Neuron (in vitro differentiated cells): ENCODE measurements at regions not wholly inside any gene's neighbourhood (a gene's known extent, or its start where the extent isn't known, plus 50 kb on each side); places are given as distances from the start of the nearest gene placed in this dataset.
"Not testable (repeated sequence)": the region's sequence is repeated elsewhere in the genome, so short reads cannot be mapped to it uniquely, and the experiment has no call there.

Source experiments
- H2AFZ ChIP-seq: one replicate; pipeline ENCODE4 v1.6.1; 2013; ENCODE audit warnings: low read depth, mild to moderate bottlenecking, inconsistent platforms, low read length, moderate library complexity
- H3K27me3 ChIP-seq: one replicate; pipeline ENCODE4 v1.6.1; 2013; ENCODE audit warnings: low read length; ENCODE audit not compliant: insufficient read depth
- H3K36me3 ChIP-seq: one replicate; pipeline ENCODE4 v1.6.1; 2013; ENCODE audit warnings: low read length; ENCODE audit not compliant: insufficient read depth
- H3K4me1 ChIP-seq: one replicate; pipeline ENCODE4 v1.6.1; 2013; ENCODE audit warnings: low read length; ENCODE audit not compliant: insufficient read depth
- H3K4me3 ChIP-seq: 2 replicates; pipeline ENCODE4 v1.5.1; 2013; ENCODE audit warnings: mild to moderate bottlenecking, low read length, moderate library complexity
- H3K9me3 ChIP-seq: one replicate; pipeline ENCODE4 v1.6.1; 2013; ENCODE audit warnings: low read length

- Histone ChIP-seq H3K4me3 (no peak overlapping the region), H3K9me3 (no peaks in the 10 kb centered on the region), H3K36me3 (no peaks in the 10 kb centered on the region), H3K27me3 (no peaks in the 10 kb centered on the region), H2AFZ (no peak overlapping the region), H3K4me1 (no peaks in the 10 kb centered on the region)
Observed at GRCh38 chr2:145887915-145888314, 1368.0 kb upstream of the ZEB2 start.

DNA sequence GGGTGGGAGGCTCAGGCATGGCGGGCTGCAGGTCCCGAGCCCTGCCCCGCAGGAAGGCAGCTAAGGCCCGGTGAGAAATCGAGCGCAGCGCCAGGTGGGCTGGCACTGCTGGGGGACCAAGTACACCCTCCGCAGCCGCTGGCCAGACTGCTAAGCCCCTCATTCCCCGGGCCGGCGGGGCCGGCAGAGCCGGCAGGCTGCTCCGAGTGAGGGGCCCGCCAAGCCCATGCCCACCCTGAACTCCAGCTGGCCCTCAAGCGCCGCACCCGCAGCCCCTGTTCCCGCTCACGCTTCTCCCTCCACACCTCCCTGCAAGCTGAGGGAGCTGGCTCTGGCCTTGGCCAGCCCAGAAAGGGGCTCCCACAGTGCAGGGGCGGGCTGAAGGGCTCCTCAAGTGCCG lies 1361.1 kb upstream of the ZEB2 start:
- H3K36me3 ChIP-seq, H3K9me3 ChIP-seq, H3K4me1 ChIP-seq, H3K27me3 ChIP-seq, H2AFZ ChIP-seq, H3K4me3 ChIP-seq: not testable (repeated sequence)

GRCh38 chr2:145875016-145875415 lies 1355.1 kb upstream of the ZEB2 start:
- Histone ChIP-seq H2AFZ (no peak overlapping the region), H3K9me3 (no peaks in the 10 kb centered on the region), H3K36me3 (no peaks in the 10 kb centered on the region), H3K4me3 (no peak overlapping the region), H3K4me1 (no peaks in the 10 kb centered on the region), H3K27me3 (no peaks in the 10 kb centered on the region)

- Histone ChIP-seq H2AFZ (no peak overlapping the region), H3K4me3 (no peak overlapping the region), H3K36me3 (no peaks in the 10 kb centered on the region), H3K27me3 (no peaks in the 10 kb centered on the region), H3K9me3 (no peaks in the 10 kb centered on the region), H3K4me1 (no peaks in the 10 kb centered on the region)
Observed at GRCh38 chr2:145874466-145874865, 1354.5 kb upstream of the ZEB2 start.

GRCh38 chr2:145864501-145864900 lies 1344.6 kb upstream of the ZEB2 start:
- H3K36me3 ChIP-seq = no peaks in the 10 kb centered on the region
- H3K4me3 ChIP-seq = no peak overlapping the region
- H3K4me1 ChIP-seq = no peaks in the 10 kb centered on the region
- no peak overlapping the region for H2AFZ ChIP-seq
- no peaks in the 10 kb centered on the region for H3K9me3 ChIP-seq
- no peaks in the 10 kb centered on the region for H3K27me3 ChIP-seq

GRCh38 chr2:145861940-145862339 lies 1342.0 kb upstream of the ZEB2 start:
- no peak overlapping the region for H2AFZ ChIP-seq
- no peaks in the 10 kb centered on the region for H3K36me3 ChIP-seq
- H3K27me3 ChIP-seq = no peaks in the 10 kb centered on the region
- H3K4me1 ChIP-seq = no peaks in the 10 kb centered on the region
- H3K9me3 ChIP-seq = no peaks in the 10 kb centered on the region
- H3K4me3 ChIP-seq = no peak overlapping the region

DNA sequence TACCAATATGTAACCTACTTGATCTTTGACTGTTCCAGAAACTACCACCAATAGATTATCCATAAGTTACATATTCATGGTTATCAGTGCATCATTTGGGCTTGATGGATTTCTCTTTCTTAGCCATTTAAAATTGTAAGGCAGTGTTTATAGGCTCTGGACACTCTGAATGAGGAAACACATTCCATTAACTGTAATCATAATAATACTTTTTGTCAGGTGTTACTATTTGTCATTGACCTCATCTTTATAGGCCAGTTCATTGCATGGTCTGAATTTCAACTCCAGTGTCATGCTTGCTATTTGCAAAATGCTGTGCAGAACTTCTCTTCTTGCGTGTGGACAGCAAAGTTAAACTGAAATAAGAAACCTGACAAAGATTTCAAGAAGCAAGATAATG lies 1340.2 kb upstream of the ZEB2 start:
- no peaks in the 10 kb centered on the region for H3K9me3 ChIP-seq
- H3K4me3 ChIP-seq = no peak overlapping the region
- H3K27me3 ChIP-seq = no peaks in the 10 kb centered on the region
- no peaks in the 10 kb centered on the region for H3K36me3 ChIP-seq
- no peak overlapping the region for H2AFZ ChIP-seq
- no peaks in the 10 kb centered on the region for H3K4me1 ChIP-seq

DNA sequence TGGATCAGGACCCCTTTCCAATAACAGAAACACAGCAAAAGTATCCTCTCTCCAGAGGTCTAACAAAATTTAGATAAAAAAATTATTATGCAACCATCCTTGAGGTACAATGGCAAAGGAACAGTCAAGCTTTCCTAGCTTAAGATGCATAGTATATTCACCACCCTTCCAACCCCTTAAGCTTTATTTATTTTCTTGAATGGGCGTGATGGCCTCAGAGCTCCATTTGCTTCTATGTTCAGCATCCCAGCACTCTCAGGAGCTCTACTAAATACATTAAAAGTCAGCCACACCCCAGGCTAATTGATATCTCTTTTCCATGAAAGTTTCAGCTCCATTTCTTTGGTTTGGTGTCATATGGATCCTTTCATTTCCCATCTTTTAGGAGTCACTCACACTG lies 1335.2 kb upstream of the ZEB2 start:
- Histone ChIP-seq H2AFZ (no peak overlapping the region), H3K27me3 (no peaks in the 10 kb centered on the region), H3K9me3 (no peaks in the 10 kb centered on the region), H3K4me3 (no peak overlapping the region), H3K4me1 (no peaks in the 10 kb centered on the region), H3K36me3 (no peaks in the 10 kb centered on the region)

DNA sequence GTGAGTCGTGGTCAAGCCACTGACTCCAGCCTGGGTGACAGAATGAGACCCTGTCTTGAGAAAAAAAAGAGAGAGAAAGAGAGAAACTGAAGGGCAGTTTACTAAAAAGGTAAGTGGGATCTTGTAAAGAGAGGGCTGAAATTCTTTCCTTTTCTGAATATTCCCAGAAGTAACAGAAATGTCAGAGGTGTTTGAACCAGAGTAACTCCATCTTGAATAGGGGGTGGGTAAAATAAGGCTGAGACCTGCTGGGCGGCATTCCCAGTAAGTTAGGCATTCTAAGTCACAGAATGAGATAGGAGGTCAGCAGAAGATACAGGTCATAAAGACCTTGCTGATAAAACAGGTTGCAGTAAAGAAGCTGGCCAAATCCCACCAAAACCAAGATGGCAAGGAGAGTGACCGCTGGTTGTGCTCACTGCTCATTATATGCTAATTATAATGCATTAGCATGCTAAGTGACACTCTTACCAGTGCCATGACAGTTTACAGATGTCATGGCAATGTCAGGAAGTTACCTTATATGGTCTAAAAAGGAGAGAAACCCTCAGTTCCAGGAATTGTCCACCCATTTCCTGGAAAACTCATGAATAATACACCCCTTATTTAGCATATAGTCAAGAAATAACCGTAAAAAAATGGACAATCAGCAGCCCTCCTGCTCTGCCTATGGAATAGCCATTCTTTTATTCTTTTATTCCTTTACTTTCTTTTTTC lies 1334.3 kb upstream of the ZEB2 start:
- H2AFZ ChIP-seq = no peak overlapping the region
- H3K4me3 ChIP-seq = no peak overlapping the region
- H3K27me3 ChIP-seq = no peaks in the 10 kb centered on the region
- no peaks in the 10 kb centered on the region for H3K9me3 ChIP-seq
- H3K36me3 ChIP-seq = no peaks in the 10 kb centered on the region
- no peaks in the 10 kb centered on the region for H3K4me1 ChIP-seq

- no peak overlapping the region for H2AFZ ChIP-seq
- H3K27me3 ChIP-seq = no peaks in the 10 kb centered on the region
- H3K4me1 ChIP-seq = no peaks in the 10 kb centered on the region
- no peaks in the 10 kb centered on the region for H3K9me3 ChIP-seq
- no peaks in the 10 kb centered on the region for H3K36me3 ChIP-seq
- H3K4me3 ChIP-seq = no peak overlapping the region
Observed at GRCh38 chr2:145851730-145852129, 1331.8 kb upstream of the ZEB2 start.

DNA sequence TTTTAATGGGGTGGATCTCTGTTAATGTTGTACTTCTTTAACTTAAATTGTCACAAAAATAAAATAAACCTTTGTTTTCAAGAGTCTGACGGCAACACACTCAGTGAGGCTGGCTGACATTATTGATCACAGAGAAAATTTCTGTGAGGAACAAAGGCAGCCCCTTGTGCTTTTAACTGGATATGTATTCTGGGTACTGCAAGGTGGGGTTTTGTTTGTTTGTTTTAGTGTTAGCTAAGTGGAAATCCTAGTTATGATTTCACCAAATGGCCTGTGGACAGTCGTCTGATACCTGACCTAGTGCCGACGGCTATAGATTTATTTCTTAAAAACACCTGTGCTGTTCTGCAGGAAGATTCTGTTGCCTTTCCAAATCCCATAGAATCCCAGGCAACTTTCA lies 1329.5 kb upstream of the ZEB2 start:
- H3K9me3 ChIP-seq = no peaks in the 10 kb centered on the region
- H3K27me3 ChIP-seq = no peaks in the 10 kb centered on the region
- no peak overlapping the region for H3K4me3 ChIP-seq
- H2AFZ ChIP-seq = no peak overlapping the region
- H3K36me3 ChIP-seq = no peaks in the 10 kb centered on the region
- H3K4me1 ChIP-seq = no peaks in the 10 kb centered on the region

DNA sequence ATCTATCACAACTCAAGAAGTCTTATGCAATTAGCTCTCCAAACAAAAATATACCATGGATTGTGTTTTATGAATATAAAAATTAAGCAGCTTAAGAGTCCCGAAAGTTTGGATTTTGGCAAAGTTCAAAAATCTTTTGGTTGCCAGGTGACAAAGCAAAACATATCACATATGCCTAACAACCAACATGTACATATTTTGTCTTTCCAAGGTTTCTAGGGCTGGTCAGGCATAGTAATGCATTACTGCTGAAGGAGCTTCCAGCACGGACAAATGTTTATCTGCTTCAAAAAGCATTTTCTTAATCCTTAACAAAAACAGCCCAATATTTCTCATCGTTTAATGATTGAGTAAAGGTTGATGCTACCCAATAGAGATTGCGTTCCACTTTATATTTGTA lies 1327.1 kb upstream of the ZEB2 start:
- Histone ChIP-seq H3K4me1 (no peaks in the 10 kb centered on the region), H3K27me3 (no peaks in the 10 kb centered on the region), H3K36me3 (no peaks in the 10 kb centered on the region), H3K9me3 (no peaks in the 10 kb centered on the region), H3K4me3 (no peak overlapping the region), H2AFZ (no peak overlapping the region)

GRCh38 chr2:145845923-145846322 lies 1326.0 kb upstream of the ZEB2 start:
- H3K4me1 ChIP-seq = no peaks in the 10 kb centered on the region
- no peaks in the 10 kb centered on the region for H3K36me3 ChIP-seq
- H3K9me3 ChIP-seq = no peaks in the 10 kb centered on the region
- no peak overlapping the region for H3K4me3 ChIP-seq
- no peak overlapping the region for H2AFZ ChIP-seq
- H3K27me3 ChIP-seq = no peaks in the 10 kb centered on the region

GRCh38 chr2:145845207-145845894 lies 1325.4 kb upstream of the ZEB2 start:
- Histone ChIP-seq H3K9me3 (no peaks in the 10 kb centered on the region), H3K36me3 (no peaks in the 10 kb centered on the region), H3K27me3 (no peaks in the 10 kb centered on the region), H2AFZ (no peak overlapping the region), H3K4me3 (no peak overlapping the region), H3K4me1 (no peaks in the 10 kb centered on the region)
